H9 (cell line): ENCODE measurements at regions not wholly inside any gene's neighbourhood (a gene's known extent, or its start where the extent isn't known, plus 50 kb on each side); places are given as distances from the start of the nearest gene placed in this dataset.

ENCODE experiments used
- DNase-seq: peaks from one replicate; pipeline ENCODE4 v3.0.0-alpha.2; 2017
- H2AFZ ChIP-seq: one replicate; pipeline ENCODE4 v1.6.1; 2013; ENCODE audit warnings: mild to moderate bottlenecking, low read length, control low read depth, moderate library complexity
- H2AK5ac ChIP-seq: 2 replicates; pipeline ENCODE4 v1.6.1; 2013; ENCODE audit warnings: low read length, control low read depth, mixed read lengths; ENCODE audit not compliant: insufficient read length
- H2BK120ac ChIP-seq: one replicate; pipeline ENCODE4 v1.6.1; 2013; ENCODE audit warnings: low read depth, mild to moderate bottlenecking, low read length, control low read depth, inconsistent platforms; ENCODE audit not compliant: poor library complexity, severe bottlenecking
- H2BK12ac ChIP-seq: 2 replicates; pipeline ENCODE4 v1.6.1; 2013; ENCODE audit warnings: low read length, control low read depth, mixed read lengths, low read depth; ENCODE audit not compliant: insufficient read length
- H2BK15ac ChIP-seq: 2 replicates; pipeline ENCODE4 v1.6.1; 2013; ENCODE audit warnings: low read depth, low read length, control low read depth
- H2BK20ac ChIP-seq: one replicate; pipeline ENCODE4 v1.6.1; 2013; ENCODE audit warnings: low read depth, mild to moderate bottlenecking, low read length, control low read depth, inconsistent platforms; ENCODE audit not compliant: poor library complexity, severe bottlenecking
- H2BK5ac ChIP-seq: 2 replicates; pipeline ENCODE4 v1.6.1; 2013; ENCODE audit warnings: low read length, control low read depth, mixed read lengths; ENCODE audit not compliant: insufficient read length
- H3K14ac ChIP-seq: 2 replicates; pipeline ENCODE4 v1.6.1; 2013; ENCODE audit warnings: low read length, control low read depth; ENCODE audit not compliant: insufficient read depth
- H3K18ac ChIP-seq: 2 replicates; pipeline ENCODE4 v1.6.1; 2013; ENCODE audit warnings: low read depth, mild to moderate bottlenecking, mixed read lengths, low read length, control low read depth; ENCODE audit not compliant: insufficient read length
- H3K23ac ChIP-seq: 2 replicates; pipeline ENCODE4 v1.6.1; 2013; ENCODE audit warnings: low read length, control low read depth, mixed read lengths, low read depth; ENCODE audit not compliant: insufficient read length
- H3K23me2 ChIP-seq: 2 replicates; pipeline ENCODE4 v1.6.1; 2013; ENCODE audit warnings: low read depth, mild to moderate bottlenecking, mixed read lengths, low read length, control low read depth; ENCODE audit not compliant: insufficient read length, poor library complexity, severe bottlenecking
- H3K27ac ChIP-seq: 2 replicates; pipeline ENCODE4 v1.5.1; 2013; ENCODE audit warnings: low read length, control low read depth, mixed read lengths, low read depth; ENCODE audit not compliant: insufficient read length
- H3K27me3 ChIP-seq: 2 replicates; pipeline ENCODE4 v1.6.1; 2013; ENCODE audit warnings: low read length, control low read depth, inconsistent platforms; ENCODE audit not compliant: insufficient read depth
- H3K4ac ChIP-seq: 2 replicates; pipeline ENCODE4 v1.6.1; 2013; ENCODE audit warnings: low read depth, mild to moderate bottlenecking, control low read depth, inconsistent platforms, low read length, moderate library complexity
- H3K4me1 ChIP-seq: 2 replicates; pipeline ENCODE4 v1.6.1; 2013; ENCODE audit warnings: low read length, control low read depth, inconsistent platforms; ENCODE audit not compliant: insufficient read depth
- H3K4me2 ChIP-seq: 2 replicates; pipeline ENCODE4 v1.6.1; 2013; ENCODE audit warnings: low read length, control low read depth, mixed read lengths; ENCODE audit not compliant: insufficient read length, insufficient read depth
- H3K56ac ChIP-seq: 2 replicates; pipeline ENCODE4 v1.6.1; 2013; ENCODE audit warnings: low read depth, mild to moderate bottlenecking, mixed read lengths, low read length, control low read depth; ENCODE audit not compliant: insufficient read length
- H3K79me1 ChIP-seq: 2 replicates; pipeline ENCODE4 v1.6.1; 2013; ENCODE audit warnings: low read depth, mild to moderate bottlenecking, moderate library complexity, low read length, control low read depth, inconsistent platforms; ENCODE audit not compliant: insufficient read depth, poor library complexity, severe bottlenecking
- H3K79me2 ChIP-seq: 2 replicates; pipeline ENCODE4 v1.6.1; 2013; ENCODE audit warnings: low read length, control low read depth, inconsistent platforms; ENCODE audit not compliant: insufficient read depth
- H3K9ac ChIP-seq: 2 replicates; pipeline ENCODE4 v1.6.1; 2013; ENCODE audit warnings: low read length, control low read depth, mixed read lengths; ENCODE audit not compliant: insufficient read length; ENCODE audit errors: extremely low read depth
- H3K9me3 ChIP-seq: one replicate; pipeline ENCODE4 v1.6.1; 2013; ENCODE audit warnings: low read depth, low read length, inconsistent platforms; ENCODE audit not compliant: control insufficient read depth
- H3T11ph ChIP-seq: one replicate; pipeline ENCODE4 v1.6.1; 2013; ENCODE audit warnings: mild to moderate bottlenecking, low read length, control low read depth, inconsistent platforms
- H4K20me1 ChIP-seq: one replicate; pipeline ENCODE4 v1.6.1; 2013; ENCODE audit not compliant: control insufficient read depth, insufficient read length, insufficient read depth
- H4K5ac ChIP-seq: 2 replicates; pipeline ENCODE4 v1.6.1; 2013; ENCODE audit warnings: low read depth, mild to moderate bottlenecking, mixed read lengths, low read length, control low read depth; ENCODE audit not compliant: insufficient read length
- H4K8ac ChIP-seq: replicated peaks from 2 replicates; pipeline ENCODE4 v1.6.1; 2013; ENCODE audit warnings: low read length, control low read depth, mixed read lengths, low read depth; ENCODE audit not compliant: insufficient read length
- H4K91ac ChIP-seq: 2 replicates; pipeline ENCODE4 v1.6.1; 2013; ENCODE audit warnings: low read depth, mild to moderate bottlenecking, moderate library complexity, mixed read lengths, low read length, control low read depth; ENCODE audit not compliant: insufficient read length
- H3K27ac Mint-ChIP-seq, 3 experiments: 2 replicates in 2 of 3; 3 replicates in 1 of 3; pipeline ENCODE4 v1.8.0; 2020 to 2021; ENCODE audit warnings: mixed read lengths in 3 of 3, mild to moderate bottlenecking in 1 of 3, moderate library complexity in 1 of 3
- H3K27me3 Mint-ChIP-seq: 2 replicates; pipeline ENCODE4 v1.8.0; 2021; ENCODE audit warnings: low read depth, mild to moderate bottlenecking, moderate library complexity, mixed read lengths
- H3K36me3 Mint-ChIP-seq, 3 experiments: 2 replicates in 2 of 3; 3 replicates in 1 of 3; pipeline ENCODE4 v1.8.0; 2020 to 2021; ENCODE audit warnings: low read depth in 3 of 3, mixed read lengths in 3 of 3; ENCODE audit not compliant: insufficient read depth in 1 of 3
- H3K4me1 Mint-ChIP-seq, 2 experiments: 2 replicates each; pipeline ENCODE4 v1.8.0; 2020; ENCODE audit warnings: mixed read lengths in 2 of 2
- H3K4me3 Mint-ChIP-seq, 2 experiments: 2 replicates in 1 of 2; 3 replicates in 1 of 2; pipeline ENCODE4 v1.8.0; 2020 to 2021; ENCODE audit warnings: mild to moderate bottlenecking in 2 of 2, mixed read lengths in 2 of 2, moderate library complexity in 1 of 2
- H3K9me3 Mint-ChIP-seq, 2 experiments: 2 replicates in 1 of 2; 3 replicates in 1 of 2; pipeline ENCODE4 v1.8.0; 2020; ENCODE audit warnings: mild to moderate bottlenecking in 2 of 2, mixed read lengths in 2 of 2, moderate library complexity in 1 of 2
- WGBS: extraction: QIAGEN DNeasy Blood & Tissue Kit; methylation state at CpG from one replicate; pipeline ENCODE4 v1.1.7; 2013; ENCODE audit warnings: missing lambda C conversion rate, low lambda C conversion rate, mixed read lengths; ENCODE audit not compliant: insufficient read length; ENCODE audit errors: extremely low coverage; 5-methylcytosine and 5-hydroxymethylcytosine counted together
- TF ChIP-seq, protein P1 (sequence below): fragments of 200-600 bp; sonication (generic); conservative IDR thresholded peaks from 3 replicates; pipeline ENCODE4 v1.8.0; 2021; ENCODE audit warnings: antibody characterized with exemption, mild to moderate bottlenecking

DNA sequence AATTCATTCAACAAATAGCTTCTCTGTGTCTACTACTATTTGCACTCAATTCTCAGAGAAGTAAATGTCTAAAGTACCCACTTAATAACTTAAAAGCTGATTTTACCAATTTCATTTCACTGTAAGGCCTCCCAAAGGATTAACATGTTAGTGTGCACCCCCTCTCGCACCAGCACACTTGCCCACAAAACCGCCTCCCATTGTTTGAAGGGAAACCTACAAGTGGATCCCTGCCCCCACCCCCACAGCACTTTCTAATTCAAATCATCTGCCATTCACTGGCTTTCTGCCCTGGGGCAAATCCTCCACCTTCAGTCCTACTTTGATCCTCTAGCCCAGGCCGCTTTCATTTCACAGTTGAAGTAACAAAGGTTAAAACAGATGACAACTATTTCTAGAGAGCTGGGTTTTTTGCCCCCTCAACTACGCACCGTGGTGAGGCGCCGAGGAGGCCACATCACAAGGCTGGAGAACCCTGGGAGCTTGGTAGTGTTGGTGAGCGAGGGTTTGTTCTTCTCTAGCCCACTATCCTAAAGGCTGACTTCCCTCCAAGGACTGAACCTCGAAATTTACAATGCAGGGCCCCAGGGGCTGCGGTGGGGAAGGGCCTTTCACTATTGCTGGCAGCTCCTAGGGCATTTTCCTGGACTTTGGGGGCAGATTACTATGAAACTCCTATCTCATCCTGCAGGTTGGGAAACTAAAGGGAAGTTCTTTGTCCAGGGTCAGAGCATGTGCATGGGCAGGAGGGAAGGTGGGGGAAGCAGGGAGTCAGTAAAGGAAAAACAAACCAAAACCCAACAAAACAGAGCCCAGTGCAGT lies 517.4 kb upstream of the ZMIZ1 start:
- Histone ChIP-seq H2BK120ac (no peak overlapping the region), H2BK15ac (no peak overlapping the region), H3K4ac (no peak overlapping the region; the same call in 1 of the 2 replicates), H3K23ac (no peak overlapping the region), H3K18ac (peak overlapping the region; percentile 85), H3K56ac (no peak overlapping the region), H3K4me2 (no peak overlapping the region), H3K4me1 (peaks cover 20% of the 10 kb centered on the region; the same call in 1 of the 2 replicates), H3K79me2 (no peaks in the 10 kb centered on the region), H3K23me2 (no peaks in the 10 kb centered on the region), H4K8ac (no peak overlapping the region), H3T11ph (no peak overlapping the region), H2BK5ac (no peak overlapping the region), H2AFZ (peak overlapping the region; percentile 44), H3K27ac (no peak overlapping the region), H4K91ac (no peak overlapping the region), H3K9me3 (no peaks in the 10 kb centered on the region), H2AK5ac (no peak overlapping the region), H3K79me1 (no peaks in the 10 kb centered on the region), H2BK12ac (no peak overlapping the region), H3K14ac (peak overlapping the region; percentile 73; the same call in 1 of the 2 replicates), H4K5ac (no peak overlapping the region), H3K9ac (no peak overlapping the region), H2BK20ac (no peak overlapping the region), H3K27me3 (no peaks in the 10 kb centered on the region), H4K20me1 (no peaks in the 10 kb centered on the region)
- Mint-ChIP-seq H3K27me3 (peaks cover 37% of the 10 kb centered on the region), H3K4me3 (peak overlapping the region; percentile 32 to 61; a peak in 4 of 5 replicates), H3K27ac (peak overlapping the region; percentile 72 to 93 (median 87); a peak in 6 of 7 replicates), H3K36me3 (no peaks in the 10 kb centered on the region), H3K4me1 (peaks cover 44 to 46% of the 10 kb centered on the region in 2 experiments), H3K9me3 (peaks cover 0 to 2% of the 10 kb centered on the region in 2 experiments; a peak in 1 of 5 replicates)
- peak; percentile 85 for DNase-seq
- WGBS, result no CpG with 5 or more reads among the region's 10 CpGs
- TF ChIP-seq, protein P1, sequence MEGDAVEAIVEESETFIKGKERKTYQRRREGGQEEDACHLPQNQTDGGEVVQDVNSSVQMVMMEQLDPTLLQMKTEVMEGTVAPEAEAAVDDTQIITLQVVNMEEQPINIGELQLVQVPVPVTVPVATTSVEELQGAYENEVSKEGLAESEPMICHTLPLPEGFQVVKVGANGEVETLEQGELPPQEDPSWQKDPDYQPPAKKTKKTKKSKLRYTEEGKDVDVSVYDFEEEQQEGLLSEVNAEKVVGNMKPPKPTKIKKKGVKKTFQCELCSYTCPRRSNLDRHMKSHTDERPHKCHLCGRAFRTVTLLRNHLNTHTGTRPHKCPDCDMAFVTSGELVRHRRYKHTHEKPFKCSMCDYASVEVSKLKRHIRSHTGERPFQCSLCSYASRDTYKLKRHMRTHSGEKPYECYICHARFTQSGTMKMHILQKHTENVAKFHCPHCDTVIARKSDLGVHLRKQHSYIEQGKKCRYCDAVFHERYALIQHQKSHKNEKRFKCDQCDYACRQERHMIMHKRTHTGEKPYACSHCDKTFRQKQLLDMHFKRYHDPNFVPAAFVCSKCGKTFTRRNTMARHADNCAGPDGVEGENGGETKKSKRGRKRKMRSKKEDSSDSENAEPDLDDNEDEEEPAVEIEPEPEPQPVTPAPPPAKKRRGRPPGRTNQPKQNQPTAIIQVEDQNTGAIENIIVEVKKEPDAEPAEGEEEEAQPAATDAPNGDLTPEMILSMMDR, result no peak
